ENCODE measurements at regions not wholly inside any gene's neighbourhood (a gene's known extent, or its start where the extent isn't known, plus 50 kb on each side); places are given as distances from the start of the nearest gene placed in this dataset.
A peak's percentile ranks its signal among the peaks of the same experiment; 100 is the strongest.

DNA sequence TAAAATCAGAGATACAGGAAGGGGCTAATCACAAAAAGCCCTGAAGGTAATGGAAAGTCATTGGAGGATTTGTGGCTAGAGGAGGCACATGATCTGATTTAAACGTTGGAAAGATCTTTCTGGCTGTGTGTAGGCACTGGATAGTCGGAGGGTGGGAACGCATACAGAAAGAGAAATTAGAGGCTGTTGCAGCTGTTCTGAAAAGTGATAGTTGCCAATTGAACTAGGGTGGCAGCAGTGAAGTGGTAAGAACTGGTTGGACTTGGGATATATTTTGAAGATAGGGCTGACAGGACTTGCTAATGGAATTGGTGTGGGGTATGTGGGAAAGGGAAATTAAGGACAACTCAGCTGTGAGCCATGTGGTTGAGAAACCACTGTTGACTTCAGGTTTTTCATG is 223.6 kb downstream of the OGFRL1 start:
- DNase-seq (ENCODE audit: low spot score) (no peak), FAIRE-seq (no peak)

GRCh38 chr6:71513036-71513435 is 224.4 kb downstream of the OGFRL1 start:
- DNase-seq (ENCODE audit: low spot score) (no peak), FAIRE-seq (no peak)

DNA sequence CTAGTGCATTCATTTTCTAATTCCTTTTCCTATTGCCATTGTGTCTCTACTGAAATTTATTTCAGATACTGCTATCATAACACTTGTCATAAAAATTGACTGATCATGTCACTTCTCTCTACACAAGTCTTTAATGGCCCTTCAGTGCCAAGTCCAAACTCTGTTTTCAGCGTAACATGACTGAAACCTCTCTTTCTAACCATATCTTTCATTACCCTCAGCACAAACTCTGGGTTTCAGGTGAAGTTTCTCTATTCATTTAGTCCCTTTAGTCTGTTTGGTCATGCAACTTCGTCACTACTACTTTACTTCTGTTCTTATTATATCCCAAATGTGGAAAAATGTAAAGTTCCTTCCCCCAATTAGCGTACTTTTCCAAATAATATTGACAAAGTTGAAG is 234.9 kb downstream of the OGFRL1 start:
- DNase-seq (ENCODE audit: low spot score) (no peak), FAIRE-seq (no peak)

- DNase-seq (ENCODE audit: low spot score), result no peak
- no peak for FAIRE-seq
These were observed 235.6 kb downstream of the OGFRL1 start for GRCh38 chr6:71524201-71524600.

GRCh38 chr6:71527886-71528285 is 239.3 kb downstream of the OGFRL1 start:
- FAIRE-seq, result no peak
- DNase-seq (ENCODE audit: low spot score), result no peak

DNA sequence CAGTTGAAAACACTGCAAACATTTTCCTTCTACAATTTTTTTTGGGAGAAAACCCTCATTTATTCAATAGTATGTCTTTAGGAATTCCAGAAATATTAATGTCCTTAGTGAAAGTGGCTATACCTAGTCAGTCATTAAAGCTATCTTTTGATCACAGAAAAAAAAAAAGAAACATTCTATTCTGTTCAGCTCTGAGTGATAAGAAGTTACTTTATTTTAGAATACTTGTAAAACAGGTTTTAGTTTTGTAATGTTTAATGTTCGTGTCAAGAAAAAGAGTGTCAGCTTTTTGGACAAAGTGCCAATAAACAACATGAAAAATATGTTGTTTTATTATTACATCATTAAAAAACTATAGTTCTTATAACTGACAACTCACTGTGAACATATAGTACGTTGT is 240.4 kb downstream of the OGFRL1 start:
- FAIRE-seq (no peak), DNase-seq (ENCODE audit: low spot score) (no peak)

GRCh38 chr6:71529769-71530168 is 241.2 kb downstream of the OGFRL1 start:
- DNase-seq (ENCODE audit: low spot score) (no peak), FAIRE-seq (no peak)

DNA sequence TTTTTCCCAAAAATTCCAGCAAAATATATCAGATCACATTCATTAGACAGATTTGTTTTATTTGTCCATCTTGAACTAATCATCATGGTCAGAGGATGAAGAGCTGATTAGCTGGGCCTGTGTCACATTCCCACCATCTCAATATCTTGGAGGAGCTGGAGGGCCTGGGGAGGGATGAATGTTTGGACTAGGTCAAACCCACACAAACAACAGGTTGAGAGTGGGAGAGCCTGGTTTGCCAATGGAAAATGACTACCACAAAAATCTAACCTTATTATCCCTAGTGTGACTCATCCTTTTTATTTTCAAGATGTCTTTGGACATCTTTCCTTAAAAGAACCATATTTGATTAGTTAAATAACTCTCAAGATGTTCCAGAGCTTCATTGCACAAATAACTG is 242.4 kb downstream of the OGFRL1 start:
- FAIRE-seq (no peak), DNase-seq (ENCODE audit: low spot score) (no peak)

GRCh38 chr6:71531841-71532240 is 243.2 kb downstream of the OGFRL1 start:
- FAIRE-seq, result no peak
- no peak for DNase-seq (ENCODE audit: low spot score)

- DNase-seq (ENCODE audit: low spot score) (no peak), FAIRE-seq (no peak)
These were observed 245.3 kb downstream of the OGFRL1 start for GRCh38 chr6:71533939-71534379.

DNA sequence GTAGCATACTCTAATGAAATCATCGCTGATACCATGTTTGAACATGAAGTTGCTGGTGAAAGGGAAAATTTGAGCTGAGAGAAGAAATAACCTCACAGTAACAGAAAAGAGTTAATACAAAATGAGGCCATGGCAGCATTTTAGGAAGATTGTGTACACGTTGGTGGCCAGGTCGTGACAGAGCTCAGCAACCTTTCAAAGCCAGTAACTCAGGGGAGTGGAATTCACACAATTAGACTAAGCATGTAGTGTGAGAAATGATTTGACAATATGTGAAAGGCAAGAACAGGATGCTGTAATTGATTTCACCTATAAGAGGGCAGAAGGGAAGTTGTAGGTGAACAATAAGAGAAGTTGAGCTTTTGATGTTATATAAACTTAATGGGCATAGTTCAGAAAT is 246.3 kb downstream of the OGFRL1 start:
- FAIRE-seq (no peak), DNase-seq (ENCODE audit: low spot score) (no peak)

DNA sequence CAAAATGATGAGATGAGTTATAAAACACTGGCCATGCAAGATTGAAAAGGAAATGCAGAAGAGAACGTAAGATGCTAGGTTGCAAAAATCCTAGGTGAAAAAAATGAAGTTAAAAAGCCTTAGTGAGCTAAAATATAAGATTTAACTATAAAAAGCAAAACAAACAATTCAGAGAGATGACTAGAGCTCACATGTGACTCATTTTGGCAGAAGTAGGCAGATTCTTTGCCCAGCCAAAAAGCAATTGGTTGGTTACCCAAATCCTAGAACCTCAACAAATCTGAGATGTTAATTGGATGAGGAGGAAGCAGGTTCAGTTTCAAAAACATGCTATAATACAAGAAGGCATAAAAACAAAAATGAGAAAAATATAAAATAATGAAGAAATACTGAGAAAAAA is 249.1 kb downstream of the OGFRL1 start:
- DNase-seq (ENCODE audit: low spot score) (no peak), FAIRE-seq (no peak)

GRCh38 chr6:71544028-71544427 is 255.4 kb downstream of the OGFRL1 start:
- peak; percentile 5 for DNase-seq (ENCODE audit: low spot score)

GRCh38 chr6:71544906-71545305 is 256.3 kb downstream of the OGFRL1 start:
- FAIRE-seq, result no peak
- DNase-seq (ENCODE audit: low spot score), result no peak

More at GRCh38 chr6:71544028-71544427, 255.4 kb downstream of the OGFRL1 start:
- no peak for FAIRE-seq

DNA sequence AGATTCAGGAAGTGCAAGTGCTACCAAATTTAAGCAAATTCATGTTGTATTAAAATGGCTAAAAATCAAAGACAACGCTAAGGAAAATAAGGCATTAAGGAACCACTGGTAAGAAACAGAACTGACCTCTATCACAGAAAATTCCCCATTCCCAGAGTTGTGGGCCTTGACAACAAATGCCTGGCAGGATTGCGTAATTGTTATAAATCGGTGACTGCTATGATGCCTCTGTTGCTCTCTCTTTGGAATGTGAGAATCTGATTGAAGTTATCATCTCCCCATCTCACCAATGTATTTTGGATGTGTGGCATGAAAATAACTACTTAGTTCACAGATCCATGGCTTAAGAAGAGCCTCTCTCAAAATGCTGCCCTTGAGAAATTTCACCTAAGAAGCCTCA is 257.3 kb downstream of the OGFRL1 start:
- DNase-seq (ENCODE audit: low spot score) (no peak), FAIRE-seq (no peak)

- FAIRE-seq (no peak), DNase-seq (ENCODE audit: low spot score) (no peak)
These were observed 263.2 kb downstream of the OGFRL1 start for GRCh38 chr6:71551798-71552197.

DNA sequence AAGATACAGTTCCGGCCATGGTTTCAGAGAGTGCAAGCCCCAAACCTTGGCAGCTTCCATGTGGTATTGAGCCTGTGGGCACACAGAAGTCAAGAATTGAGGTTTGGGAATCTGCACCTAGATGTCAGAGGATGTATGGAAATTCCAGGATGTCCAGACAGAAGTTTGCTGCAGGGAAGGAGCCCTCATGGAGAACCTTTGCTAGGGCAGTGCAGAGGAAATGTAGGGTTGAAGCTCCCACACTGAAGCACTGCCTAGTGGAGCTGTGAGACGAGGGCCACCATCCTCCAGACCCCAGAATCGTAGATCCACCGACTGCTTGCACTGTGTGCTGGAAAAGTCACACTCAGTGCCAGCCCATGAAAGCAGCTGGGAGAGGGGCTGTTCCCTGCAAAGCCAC is 267.5 kb downstream of the OGFRL1 start:
- FAIRE-seq, result no peak
- DNase-seq (ENCODE audit: low spot score), result no peak

GRCh38 chr6:71558974-71559373 is 270.4 kb downstream of the OGFRL1 start:
- DNase-seq (ENCODE audit: low spot score), result no peak

DNA sequence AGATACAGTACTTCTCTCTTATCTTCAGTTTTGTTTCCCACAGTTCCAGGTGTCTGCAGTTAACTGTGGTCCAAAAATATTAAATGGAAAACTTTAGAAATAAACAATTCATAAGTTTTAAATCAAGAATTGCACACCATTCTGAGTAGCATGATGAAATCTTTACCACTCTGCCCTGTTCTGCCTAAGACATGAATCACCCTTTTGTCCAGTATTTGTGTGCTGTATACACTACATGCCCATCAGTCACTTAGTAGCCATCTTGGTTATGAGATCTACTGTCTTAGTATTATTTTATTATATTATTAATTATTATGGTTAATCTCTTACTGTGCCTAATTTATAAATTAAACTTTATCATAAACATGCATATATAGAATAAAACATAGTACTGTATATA is 279.0 kb downstream of the OGFRL1 start:
- DNase-seq (ENCODE audit: low spot score) (no peak), FAIRE-seq (no peak)

More at GRCh38 chr6:71558974-71559373, 270.4 kb downstream of the OGFRL1 start:
- FAIRE-seq, result no peak

DNA sequence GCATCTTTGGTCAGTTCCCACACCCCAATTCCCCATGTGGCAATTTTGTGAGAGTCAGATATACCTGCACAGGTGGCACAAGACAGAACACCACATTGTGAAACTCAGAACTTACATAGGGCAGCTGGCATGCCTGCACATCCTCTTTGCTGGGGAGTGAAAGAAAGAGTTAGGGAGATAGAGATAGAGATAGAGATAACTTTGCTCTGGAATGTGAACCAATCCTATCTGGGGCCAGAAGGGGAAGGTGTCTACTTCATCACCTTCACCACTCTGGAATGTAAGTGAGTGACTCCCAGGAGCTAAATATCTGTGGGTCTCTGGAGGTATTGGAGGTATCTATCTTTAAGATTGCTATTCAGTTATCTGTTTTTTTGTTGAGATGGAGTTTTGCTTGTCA is 289.2 kb downstream of the OGFRL1 start:
- no peak for DNase-seq (ENCODE audit: low spot score)
- FAIRE-seq, result peak; percentile 40

DNA sequence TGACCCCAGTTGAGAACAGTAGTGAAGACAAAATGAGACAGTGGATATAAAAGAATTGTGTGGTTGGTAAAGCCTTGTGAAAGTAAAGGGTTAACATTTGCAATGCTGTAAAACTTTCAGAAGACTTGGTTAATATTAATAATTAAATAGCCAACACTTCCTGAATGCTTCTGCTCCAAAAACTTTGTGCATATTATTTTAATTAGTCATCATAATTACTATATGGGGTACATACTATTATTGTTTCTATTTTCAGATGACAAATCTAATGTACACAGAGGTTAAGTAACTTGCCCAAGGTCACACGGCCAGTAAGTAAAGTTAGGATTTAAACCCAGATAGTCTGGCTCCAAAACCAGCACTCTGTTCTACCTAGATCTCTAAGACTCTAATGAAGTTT is 291.3 kb downstream of the OGFRL1 start:
- DNase-seq (ENCODE audit: low spot score), result no peak
- no peak for FAIRE-seq

- DNase-seq (ENCODE audit: low spot score), result no peak
- no peak for FAIRE-seq
These were observed 294.2 kb downstream of the OGFRL1 start for GRCh38 chr6:71582820-71583219.

DNA sequence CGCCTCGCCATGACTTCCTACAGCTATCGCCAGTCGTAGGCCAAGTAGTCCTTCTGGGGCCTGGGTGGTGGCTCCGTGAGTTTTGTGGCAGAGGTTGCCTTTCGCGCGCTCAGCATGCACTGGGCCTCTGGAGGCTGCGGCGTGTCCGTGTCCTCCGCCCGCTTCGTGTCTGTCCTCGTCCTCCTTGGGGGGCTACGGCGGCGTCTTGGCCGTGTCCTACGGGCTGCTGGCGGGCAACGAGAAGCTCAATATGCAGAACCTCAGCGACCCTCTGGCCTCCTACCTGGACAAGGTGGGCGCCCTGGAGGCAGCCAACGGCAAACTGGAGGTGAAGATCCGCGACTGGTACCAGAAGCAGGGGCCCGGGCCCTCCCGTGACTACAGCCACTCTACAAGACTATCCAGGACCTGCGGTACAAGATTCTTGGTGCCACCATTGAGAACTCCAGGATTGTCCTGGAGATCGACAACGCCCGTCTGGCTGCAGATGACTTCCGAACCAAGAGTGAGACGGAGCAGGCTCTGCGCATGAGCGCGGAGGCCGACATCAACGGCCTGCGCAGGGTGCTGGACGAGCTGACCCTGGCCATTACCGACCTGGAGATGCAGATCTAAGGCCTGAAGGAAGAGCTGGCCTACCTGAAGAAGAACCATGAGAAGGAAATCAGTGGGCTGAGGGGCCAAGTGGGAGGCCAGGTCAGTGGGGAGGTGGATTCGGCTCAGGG is 296.3 kb downstream of the OGFRL1 start:
- FAIRE-seq, result no peak
- DNase-seq (ENCODE audit: low spot score), result no peak

DNA sequence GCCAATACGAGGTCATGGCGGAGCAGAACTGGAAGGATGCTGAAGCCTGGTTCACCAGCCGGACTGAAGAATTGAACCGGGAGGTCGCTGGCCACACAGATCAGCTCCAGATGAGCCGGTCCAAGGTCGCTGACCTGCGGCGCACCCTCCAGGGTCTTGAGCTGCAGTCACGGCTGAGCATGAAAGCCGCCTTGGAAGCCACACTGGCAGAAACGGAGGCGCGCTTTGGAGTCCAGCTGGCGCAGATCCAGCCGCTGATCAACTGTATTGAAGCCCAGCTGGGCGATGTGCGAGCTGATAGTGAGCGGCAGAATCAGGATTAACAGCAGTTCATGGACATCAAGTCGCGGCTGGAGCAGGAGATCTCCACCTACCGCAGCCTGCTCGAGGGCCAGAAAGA is 296.9 kb downstream of the OGFRL1 start:
- no peak for FAIRE-seq
- no peak for DNase-seq (ENCODE audit: low spot score)
